LNCaP clone FGC (cell line): ENCODE measurements at regions not wholly inside any gene's neighbourhood (a gene's known extent, or its start where the extent isn't known, plus 50 kb on each side); places are given as distances from the start of the nearest gene placed in this dataset.

Source experiments
- DNase-seq: peaks from one replicate; pipeline ENCODE4 v3.0.0-alpha.2; 2011; ENCODE audit warnings: low read depth
- H3K4me3 ChIP-seq: 2 replicates; pipeline ENCODE4 v1.5.1; 2011; ENCODE audit warnings: mild to moderate bottlenecking, low read depth, low read length, control low read depth
- CTCF ChIP-seq: IDR thresholded peaks from 2 replicates; pipeline ENCODE4 v1.5.1; 2012; ENCODE audit warnings: mild to moderate bottlenecking; ENCODE audit not compliant: control insufficient read depth, insufficient read depth; ENCODE audit errors: extremely low read depth

DNA sequence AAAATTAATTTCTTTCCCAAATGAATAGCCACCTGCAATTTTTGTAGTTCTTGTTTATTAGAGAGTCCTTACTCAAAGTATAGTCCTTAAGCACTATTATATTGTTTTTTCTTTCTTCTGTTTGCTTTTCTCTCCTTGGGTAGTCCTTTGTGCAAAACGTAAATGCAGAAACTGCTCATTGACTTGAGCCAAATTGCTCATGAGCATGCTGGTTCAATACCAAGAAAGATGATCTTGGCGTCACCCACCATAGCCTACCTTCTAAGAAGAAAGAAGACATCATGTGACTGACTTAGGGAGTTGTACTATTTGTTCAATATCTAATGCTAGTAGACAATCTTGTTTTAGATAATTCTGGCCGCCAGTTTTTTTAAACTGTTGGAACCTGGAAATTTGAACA lies 248.8 kb upstream of the DMRT1 start:
- no peak for TF ChIP-seq CTCF
- DNase-seq: no peak
- H3K4me3 ChIP-seq: no peak overlapping the region

- no peak for DNase-seq
- no peak for TF ChIP-seq CTCF
- no peak overlapping the region for H3K4me3 ChIP-seq
Observed at GRCh38 chr9:593809-594208, 247.7 kb upstream of the DMRT1 start.

DNA sequence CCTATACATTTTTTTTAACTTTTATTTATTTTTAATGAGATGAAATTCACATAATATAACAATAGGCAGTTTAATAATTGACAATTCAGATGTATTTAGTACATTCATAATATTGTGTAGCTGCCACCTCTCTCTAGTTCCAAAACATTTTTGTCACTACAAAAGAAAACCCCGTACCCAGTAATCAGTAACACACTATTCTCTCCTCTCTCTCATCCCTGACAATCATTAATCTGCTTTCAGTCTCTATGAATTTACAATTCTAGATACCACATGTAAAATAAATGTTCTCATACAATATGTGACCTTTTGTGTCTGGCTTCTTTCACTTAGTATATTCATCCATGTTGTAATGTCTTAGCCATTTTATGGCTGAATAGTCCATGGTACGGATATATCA lies 244.8 kb upstream of the DMRT1 start:
- no peak for DNase-seq
- H3K4me3 ChIP-seq: no peak overlapping the region
- TF ChIP-seq CTCF: no peak

DNA sequence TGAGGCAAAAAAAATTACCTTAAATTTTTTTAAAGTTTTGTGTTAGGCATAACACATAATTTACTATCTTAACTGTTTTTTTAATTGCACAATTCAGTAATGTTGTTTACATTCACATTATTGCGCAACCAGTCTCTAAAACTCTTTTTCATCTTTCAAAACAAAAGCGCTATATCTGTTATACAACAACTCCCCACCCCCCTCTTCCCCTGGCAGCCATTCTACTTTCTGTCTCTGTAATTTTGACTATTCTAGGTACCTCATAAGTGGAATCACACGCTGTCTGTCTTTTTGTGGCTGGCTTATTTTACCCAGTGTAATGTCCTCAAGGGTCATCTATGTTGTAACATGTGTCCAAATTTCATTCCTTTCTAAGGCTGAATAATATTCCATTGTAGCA lies 241.5 kb upstream of the DMRT1 start:
- H3K4me3 ChIP-seq: no peak overlapping the region
- no peak for DNase-seq
- no peak for TF ChIP-seq CTCF

DNA sequence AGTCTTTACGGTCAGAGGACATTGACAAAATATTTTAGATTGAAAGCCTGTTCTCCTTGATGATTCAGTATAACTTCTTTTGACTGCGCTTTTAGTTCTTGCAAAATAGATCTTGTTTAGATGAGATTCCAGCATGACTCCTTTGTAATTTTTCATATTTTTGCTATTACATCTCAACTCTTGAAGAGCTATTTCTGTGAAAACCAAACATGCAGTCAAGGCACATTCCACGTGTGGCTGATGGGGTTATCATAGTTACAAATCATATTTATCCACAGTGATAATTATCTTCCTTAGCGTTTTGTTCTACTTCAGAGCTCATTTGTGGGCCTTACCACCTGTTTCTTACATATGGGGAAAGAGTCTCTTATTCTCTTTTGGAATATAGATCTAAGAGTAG lies 238.8 kb upstream of the DMRT1 start:
- no peak for DNase-seq
- no peak overlapping the region for H3K4me3 ChIP-seq
- TF ChIP-seq CTCF: no peak

- no peak for TF ChIP-seq CTCF
- H3K4me3 ChIP-seq: no peak overlapping the region
- DNase-seq: no peak
Observed at GRCh38 chr9:603126-603525, 238.4 kb upstream of the DMRT1 start.

GRCh38 chr9:607417-607816 lies 234.1 kb upstream of the DMRT1 start:
- DNase-seq: no peak
- H3K4me3 ChIP-seq: no peak overlapping the region
- TF ChIP-seq CTCF: no peak
